Type B pancreatic cell (in vitro differentiated cells): ENCODE measurements at regions not wholly inside any gene's neighbourhood (a gene's known extent, or its start where the extent isn't known, plus 50 kb on each side); places are given as distances from the start of the nearest gene placed in this dataset.

Experiments
- DNase-seq: peaks from one replicate; pipeline ENCODE4 v3.0.0; 2021; ENCODE audit warnings: mixed read lengths; ENCODE audit not compliant: unreplicated experiment; ENCODE audit errors: extremely low spot score
- H3K27ac Mint-ChIP-seq: 2 replicates; pipeline ENCODE4 v1.8.0; 2021; ENCODE audit warnings: mild to moderate bottlenecking, mixed read lengths
- H3K27me3 Mint-ChIP-seq: 2 replicates; pipeline ENCODE4 v1.8.0; 2021; ENCODE audit warnings: mixed read lengths
- H3K36me3 Mint-ChIP-seq: 2 replicates; pipeline ENCODE4 v1.8.0; 2021; ENCODE audit warnings: mixed read lengths
- H3K4me1 Mint-ChIP-seq: one replicate; pipeline ENCODE4 v1.8.0; 2021; ENCODE audit warnings: mixed read lengths; ENCODE audit not compliant: unreplicated experiment
- H3K4me3 Mint-ChIP-seq: 2 replicates; pipeline ENCODE4 v1.8.0; 2021; ENCODE audit warnings: mild to moderate bottlenecking, mixed read lengths
- H3K9me3 Mint-ChIP-seq: 2 replicates; pipeline ENCODE4 v1.8.0; 2021; ENCODE audit warnings: mixed read lengths
- CTCF ChIP-seq: fragments of 200-600 bp; sonication (generic); conservative IDR thresholded peaks from 2 replicates; pipeline ENCODE4 v1.5.0; 2021; ENCODE audit warnings: antibody characterized with exemption, mild to moderate bottlenecking

DNA sequence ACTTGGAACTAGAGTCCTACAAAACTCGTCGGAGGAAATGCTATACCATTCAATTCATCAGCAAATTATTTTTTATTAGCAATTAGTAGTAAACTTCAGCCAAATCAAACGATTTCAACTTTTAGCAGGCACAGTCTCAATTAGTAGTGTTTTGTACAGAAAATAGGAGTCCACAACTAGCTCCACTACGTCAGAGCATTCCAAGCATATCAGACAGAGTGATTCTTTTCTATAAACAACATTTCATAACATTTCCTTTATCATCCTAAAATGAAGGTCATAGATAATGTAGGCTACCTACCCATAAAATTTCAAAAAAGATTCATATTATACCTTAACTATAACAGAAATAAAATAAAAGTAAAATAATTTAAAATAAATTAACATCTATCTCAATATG, 169.9 kb downstream of the KIF18A start:
- H3K27ac Mint-ChIP-seq: no peak overlapping the region
- no peak for DNase-seq

DNA sequence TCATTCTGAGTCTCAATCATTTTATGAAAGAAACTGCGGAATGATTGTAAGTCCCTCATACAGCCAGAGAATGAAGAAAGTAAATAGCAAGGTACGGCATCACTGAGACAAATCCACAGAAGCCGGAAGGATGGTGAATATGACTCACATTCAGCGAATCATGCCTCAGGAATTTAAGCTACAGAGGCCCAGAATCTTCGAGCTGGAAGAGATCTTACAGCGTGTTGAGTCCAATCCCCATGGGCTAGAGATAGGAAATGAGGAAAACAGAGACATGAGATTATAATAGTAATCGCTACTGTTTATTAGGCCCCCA, 173.2 kb downstream of the KIF18A start:
- peaks cover 7% of the 10 kb centered on the region for H3K4me1 Mint-ChIP-seq

More for the DNA sequence above, 169.9 kb downstream of the KIF18A start:
- H3K36me3 Mint-ChIP-seq: no peaks in the 10 kb centered on the region
- no peak for TF ChIP-seq CTCF
- H3K27me3 Mint-ChIP-seq: no peaks in the 10 kb centered on the region
- no peak overlapping the region for H3K4me3 Mint-ChIP-seq
- peaks cover 7% of the 10 kb centered on the region for H3K4me1 Mint-ChIP-seq
- H3K9me3 Mint-ChIP-seq: peaks cover 7% of the 10 kb centered on the region

GRCh38 chr11:27933992-27934829, 173.7 kb downstream of the KIF18A start:
- TF ChIP-seq CTCF: no peak
- Mint-ChIP-seq H3K36me3 (no peaks in the 10 kb centered on the region), H3K27me3 (no peaks in the 10 kb centered on the region), H3K27ac (peak overlapping the region; percentile 28), H3K4me1 (peaks cover 7% of the 10 kb centered on the region), H3K9me3 (peaks cover 7% of the 10 kb centered on the region), H3K4me3 (no peak overlapping the region)
- no peak for DNase-seq

More for the DNA sequence above, 173.2 kb downstream of the KIF18A start:
- H3K36me3 Mint-ChIP-seq: no peaks in the 10 kb centered on the region
- H3K9me3 Mint-ChIP-seq: peaks cover 7% of the 10 kb centered on the region
- no peak overlapping the region for H3K4me3 Mint-ChIP-seq
- no peak for TF ChIP-seq CTCF
- H3K27ac Mint-ChIP-seq: peak overlapping the region; percentile 28
- no peak for DNase-seq
- H3K27me3 Mint-ChIP-seq: no peaks in the 10 kb centered on the region

GRCh38 chr11:27931770-27932169, 176.2 kb downstream of the KIF18A start:
- H3K4me1 Mint-ChIP-seq: peaks cover 7% of the 10 kb centered on the region
- DNase-seq: no peak
- H3K27ac Mint-ChIP-seq: no peak overlapping the region
- no peak overlapping the region for H3K4me3 Mint-ChIP-seq
- no peak for TF ChIP-seq CTCF
- H3K9me3 Mint-ChIP-seq: peaks cover 7% of the 10 kb centered on the region
- no peaks in the 10 kb centered on the region for H3K36me3 Mint-ChIP-seq
- H3K27me3 Mint-ChIP-seq: no peaks in the 10 kb centered on the region

DNA sequence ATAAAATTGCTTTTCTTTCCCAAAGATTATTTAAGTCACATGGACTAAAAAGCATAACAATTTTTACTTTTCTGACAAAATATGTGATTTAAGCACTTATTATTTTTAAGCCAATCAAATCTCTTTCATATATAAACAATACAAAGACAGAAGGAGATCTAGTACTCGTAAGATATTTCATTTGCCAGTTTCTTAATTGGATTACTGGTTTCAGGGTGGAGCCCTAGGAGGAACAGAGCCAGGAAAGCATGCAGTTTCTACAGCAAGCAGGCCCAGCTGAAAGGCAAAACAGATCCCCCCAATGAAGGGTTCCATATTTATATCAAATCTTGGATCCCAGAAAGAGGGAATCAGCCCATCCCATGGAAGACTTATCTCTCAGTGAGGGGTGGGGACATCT, 177.0 kb downstream of the KIF18A start:
- no peaks in the 10 kb centered on the region for H3K36me3 Mint-ChIP-seq
- H3K9me3 Mint-ChIP-seq: peaks cover 7% of the 10 kb centered on the region
- H3K4me3 Mint-ChIP-seq: no peak overlapping the region
- no peak for DNase-seq
- no peak overlapping the region for H3K27ac Mint-ChIP-seq
- no peak for TF ChIP-seq CTCF
- peaks cover 11% of the 10 kb centered on the region for H3K4me1 Mint-ChIP-seq
- H3K27me3 Mint-ChIP-seq: no peaks in the 10 kb centered on the region
